ENCODE measurements at regions not wholly inside any gene's neighbourhood (a gene's known extent, or its start where the extent isn't known, plus 50 kb on each side); places are given as distances from the start of the nearest gene placed in this dataset.
A peak's percentile ranks its signal among the peaks of the same experiment; 100 is the strongest.

DNA sequence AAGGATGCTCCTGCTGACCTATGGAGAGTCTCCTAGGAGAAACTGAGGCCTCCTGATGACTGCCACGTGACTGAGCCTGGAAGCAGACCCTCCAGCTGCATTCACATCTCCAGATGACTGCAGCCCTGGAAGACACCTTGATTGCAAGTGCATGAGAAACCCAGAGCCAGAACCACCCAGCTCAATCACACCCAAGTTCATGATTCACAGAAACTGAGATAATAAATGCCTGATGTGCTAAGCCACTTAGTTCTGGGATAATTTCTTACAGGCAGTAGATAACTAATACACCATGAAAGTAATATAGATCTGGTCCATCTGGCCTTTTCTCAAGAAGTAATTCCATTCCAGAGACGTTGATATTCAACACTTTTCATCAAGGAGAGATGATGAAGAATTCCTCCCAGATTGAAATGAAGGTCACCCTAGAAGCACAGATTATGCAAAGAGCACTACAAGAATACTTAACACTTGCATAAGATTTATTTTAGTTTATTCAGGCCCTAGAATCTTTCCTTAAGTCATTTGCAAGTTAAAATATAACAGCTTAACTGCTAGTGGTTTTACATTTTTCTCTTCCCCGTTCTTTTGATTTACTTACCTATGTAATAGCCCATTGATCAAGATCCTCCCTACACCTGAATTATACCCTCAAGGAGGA lies 208.2 kb upstream of the INHBA start:
- Histone ChIP-seq H3K4me1 (ENCODE audit: control insufficient read depth in 1 of 2, insufficient read depth in 2 of 2, low read length in 2 of 2) (peaks cover 0 to 6% of the 10 kb centered on the region in 2 donors), H3K27me3 (ENCODE audit: control insufficient read depth in 1 of 2, insufficient read depth in 2 of 2, low read length in 1 of 2) (no peaks in the 10 kb centered on the region), H3K9me3 (ENCODE audit: control insufficient read depth, low read length) (no peaks in the 10 kb centered on the region), H3K4me3 (ENCODE audit: low read length in 2 of 2) (no peak overlapping the region), H3K36me3 (ENCODE audit: control insufficient read depth in 1 of 2, insufficient read depth in 2 of 2, low read length in 1 of 2) (no peaks in the 10 kb centered on the region), H3K27ac (ENCODE audit: low read depth in 1 of 2, low read length in 2 of 2) (no peak overlapping the region)
- WGBS, 2 donors = 80 to 83% methylated on average over 3 of the region's 3 CpGs
- no peak for DNase-seq
- ATAC-seq (ENCODE audit: low FRiP score) = no peak
- intact Hi-C loops (cut with DNase I) = loop anchor here (10.0 kb wide), 1 partner anchor 86 kb away; no protein-coding TSS in a partner anchor

DNA sequence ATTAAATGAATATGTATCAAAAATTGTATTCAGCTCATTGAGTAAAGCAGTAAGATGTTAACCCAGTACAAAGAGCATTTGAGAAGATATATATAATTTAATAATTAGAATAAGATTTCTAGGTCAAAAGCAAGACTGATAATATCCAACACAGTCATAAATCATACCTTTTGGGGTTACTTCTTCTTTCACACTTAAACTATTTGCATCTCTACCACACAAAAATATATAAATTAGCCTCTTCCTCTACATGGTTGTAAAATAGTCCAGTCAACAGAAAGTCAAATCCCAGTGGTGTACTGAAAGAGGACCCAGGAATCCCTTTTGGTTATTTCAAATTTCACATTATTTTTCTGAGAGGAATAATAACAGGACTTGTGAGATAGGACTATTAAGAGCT lies 204.6 kb upstream of the INHBA start:
- no peak overlapping the region for H3K4me3 ChIP-seq (ENCODE audit: low read length in 2 of 2)
- intact Hi-C loops (cut with DNase I) = no loop called here
- H3K9me3 ChIP-seq (ENCODE audit: control insufficient read depth, low read length) = no peaks in the 10 kb centered on the region
- peaks cover 0 to 4% of the 10 kb centered on the region in 2 donors for H3K4me1 ChIP-seq (ENCODE audit: control insufficient read depth in 1 of 2, insufficient read depth in 2 of 2, low read length in 2 of 2)
- H3K27ac ChIP-seq (ENCODE audit: low read depth in 1 of 2, low read length in 2 of 2) = no peak overlapping the region
- no peaks in the 10 kb centered on the region for H3K27me3 ChIP-seq (ENCODE audit: control insufficient read depth in 1 of 2, insufficient read depth in 2 of 2, low read length in 1 of 2)
- no peak for DNase-seq
- H3K36me3 ChIP-seq (ENCODE audit: control insufficient read depth in 1 of 2, insufficient read depth in 2 of 2, low read length in 1 of 2) = no peaks in the 10 kb centered on the region
- no peak for ATAC-seq (ENCODE audit: low FRiP score)

DNA sequence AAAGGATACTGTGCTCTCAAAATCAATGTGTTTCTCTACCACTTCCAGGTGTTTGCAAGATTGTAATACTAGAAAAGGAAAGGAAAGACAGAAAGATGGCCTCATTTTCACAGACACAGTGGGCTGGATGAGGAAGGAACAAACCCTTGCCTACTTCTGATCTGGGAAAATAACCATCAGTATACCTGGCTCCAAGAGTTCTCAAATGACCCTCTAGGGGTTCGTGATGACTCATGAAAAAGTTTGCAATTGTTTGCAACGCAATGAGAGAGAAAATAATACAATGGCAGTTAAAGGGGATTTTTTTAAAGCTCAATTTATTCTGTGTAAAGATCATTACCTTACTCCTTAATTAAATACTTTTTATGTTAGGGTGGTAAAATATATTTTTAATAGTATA lies 197.6 kb upstream of the INHBA start:
- intact Hi-C loops (cut with DNase I) = no loop called here
- 93 to 97% methylated on average over 2 of the region's 2 CpGs for WGBS, 2 donors
- no peaks in the 10 kb centered on the region for H3K4me1 ChIP-seq (ENCODE audit: control insufficient read depth in 1 of 2, insufficient read depth in 2 of 2, low read length in 2 of 2)
- DNase-seq = no peak
- no peak overlapping the region for H3K4me3 ChIP-seq (ENCODE audit: low read length in 2 of 2)
- no peak overlapping the region for H3K27ac ChIP-seq (ENCODE audit: low read depth in 1 of 2, low read length in 2 of 2)
- no peak for ATAC-seq (ENCODE audit: low FRiP score)
- H3K9me3 ChIP-seq (ENCODE audit: control insufficient read depth, low read length) = no peaks in the 10 kb centered on the region
- H3K36me3 ChIP-seq (ENCODE audit: control insufficient read depth in 1 of 2, insufficient read depth in 2 of 2, low read length in 1 of 2) = no peaks in the 10 kb centered on the region
- no peaks in the 10 kb centered on the region for H3K27me3 ChIP-seq (ENCODE audit: control insufficient read depth in 1 of 2, insufficient read depth in 2 of 2, low read length in 1 of 2)

DNA sequence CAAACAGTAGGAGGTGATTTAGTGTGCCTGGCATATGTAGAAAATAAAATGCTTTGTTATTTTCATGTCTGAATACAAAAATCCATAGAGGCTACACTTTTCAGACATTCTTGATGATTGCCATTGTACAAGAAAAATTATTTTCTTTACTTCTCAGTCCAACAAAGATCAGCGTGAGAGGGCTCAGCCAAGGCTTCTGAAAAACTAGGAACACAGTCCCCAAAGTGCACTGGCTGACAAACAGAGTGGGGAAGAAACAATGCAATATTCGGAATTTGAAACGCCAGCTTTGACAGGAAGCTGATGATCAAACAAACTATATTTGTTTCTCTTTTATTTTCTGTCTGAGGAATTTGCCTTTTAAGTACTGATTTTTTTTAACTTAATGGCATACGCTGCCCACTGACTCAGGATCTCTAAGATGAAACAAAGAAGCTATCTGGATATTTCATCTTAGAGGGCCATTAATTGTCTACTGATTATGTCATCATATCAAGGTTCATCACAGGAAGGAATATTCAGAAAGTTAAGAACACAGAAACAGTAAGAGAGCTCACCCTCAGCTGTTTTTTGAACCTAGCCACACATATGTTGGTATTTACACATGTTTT lies 197.0 kb upstream of the INHBA start:
- intact Hi-C loops (cut with DNase I) = no loop called here
- 35 to 46% methylated on average over 4 of the region's 4 CpGs for WGBS, 2 donors
- Histone ChIP-seq H3K4me1 (ENCODE audit: control insufficient read depth in 1 of 2, insufficient read depth in 2 of 2, low read length in 2 of 2) (no peaks in the 10 kb centered on the region), H3K27ac (ENCODE audit: low read depth in 1 of 2, low read length in 2 of 2) (no peak overlapping the region), H3K4me3 (ENCODE audit: low read length in 2 of 2) (no peak overlapping the region), H3K36me3 (ENCODE audit: control insufficient read depth in 1 of 2, insufficient read depth in 2 of 2, low read length in 1 of 2) (no peaks in the 10 kb centered on the region), H3K9me3 (ENCODE audit: control insufficient read depth, low read length) (no peaks in the 10 kb centered on the region), H3K27me3 (ENCODE audit: control insufficient read depth in 1 of 2, insufficient read depth in 2 of 2, low read length in 1 of 2) (no peaks in the 10 kb centered on the region)
- DNase-seq = no peak
- ATAC-seq (ENCODE audit: low FRiP score) = no peak

DNA sequence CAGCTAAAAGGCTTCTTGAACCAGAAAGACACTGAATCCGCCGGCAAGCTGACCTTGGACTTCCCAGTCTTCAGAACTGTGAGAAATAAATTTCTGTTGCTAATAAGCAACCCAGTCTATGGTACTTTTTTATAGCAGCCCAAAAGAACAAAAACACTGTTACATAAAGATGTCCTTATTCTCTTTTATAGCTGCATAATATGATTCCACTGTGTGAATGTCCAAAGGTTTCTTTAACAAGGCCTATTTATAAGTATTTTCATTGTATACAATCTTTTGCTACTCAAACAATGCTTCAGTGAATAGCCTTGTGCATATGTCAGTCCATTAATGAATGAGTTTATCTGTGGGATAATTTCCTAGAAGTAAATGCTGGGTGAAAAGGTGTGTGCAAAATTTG lies 190.8 kb upstream of the INHBA start:
- Histone ChIP-seq H3K4me1 (ENCODE audit: control insufficient read depth in 1 of 2, insufficient read depth in 2 of 2, low read length in 2 of 2) (no peaks in the 10 kb centered on the region), H3K27ac (ENCODE audit: low read depth in 1 of 2, low read length in 2 of 2) (no peak overlapping the region), H3K9me3 (ENCODE audit: control insufficient read depth, low read length) (no peaks in the 10 kb centered on the region), H3K4me3 (ENCODE audit: low read length in 2 of 2) (no peak overlapping the region), H3K27me3 (ENCODE audit: control insufficient read depth in 1 of 2, insufficient read depth in 2 of 2, low read length in 1 of 2) (no peaks in the 10 kb centered on the region), H3K36me3 (ENCODE audit: control insufficient read depth in 1 of 2, insufficient read depth in 2 of 2, low read length in 1 of 2) (no peaks in the 10 kb centered on the region)
- intact Hi-C loops (cut with DNase I) = no loop called here
- WGBS, 2 donors = 97 to 98% methylated on average over 2 of the region's 2 CpGs
- DNase-seq (no peak), ATAC-seq (ENCODE audit: low FRiP score) (no peak)

DNA sequence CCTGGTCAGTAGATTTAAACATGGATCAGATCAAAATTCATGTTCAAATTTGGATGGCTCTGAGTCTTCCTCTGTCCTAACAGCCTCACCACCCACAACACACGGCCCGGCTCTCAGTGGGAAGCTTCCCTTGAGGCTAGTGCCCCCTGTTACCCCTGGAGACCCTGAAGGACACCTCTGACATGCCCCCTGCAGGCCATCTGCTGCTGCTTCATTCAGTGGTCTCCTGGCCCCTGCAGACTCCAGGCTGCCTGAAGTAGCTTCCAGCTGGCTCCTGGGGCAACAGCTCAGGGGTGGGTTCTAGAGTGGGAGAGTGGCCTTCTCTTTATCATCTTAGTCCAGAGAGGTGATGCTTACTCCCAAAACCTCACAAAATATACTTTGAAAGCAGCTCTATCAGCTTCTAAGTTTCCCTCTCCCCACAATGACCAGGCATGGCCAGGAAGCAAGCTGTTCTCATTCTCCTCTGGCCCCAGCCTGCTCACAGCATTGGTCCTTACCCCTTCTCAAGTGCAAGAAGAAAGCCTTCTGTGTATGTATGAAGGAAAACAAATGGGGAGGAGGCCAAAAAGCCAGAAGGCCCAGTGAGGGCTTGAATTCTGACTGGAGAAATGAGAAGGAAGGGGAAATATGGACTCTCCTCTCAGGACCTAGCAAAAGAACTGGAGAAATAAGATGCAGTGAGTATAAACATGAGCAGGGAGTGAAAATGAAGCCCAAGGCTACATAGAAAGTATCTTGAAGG lies 189.6 kb upstream of the INHBA start:
- no peaks in the 10 kb centered on the region for H3K9me3 ChIP-seq (ENCODE audit: control insufficient read depth, low read length)
- no peak for ATAC-seq (ENCODE audit: low FRiP score)
- WGBS, 2 donors = 70 to 93% methylated on average over 2 of the region's 2 CpGs
- no peaks in the 10 kb centered on the region for H3K27me3 ChIP-seq (ENCODE audit: control insufficient read depth in 1 of 2, insufficient read depth in 2 of 2, low read length in 1 of 2)
- no peak for DNase-seq
- no peaks in the 10 kb centered on the region for H3K36me3 ChIP-seq (ENCODE audit: control insufficient read depth in 1 of 2, insufficient read depth in 2 of 2, low read length in 1 of 2)
- H3K4me3 ChIP-seq (ENCODE audit: low read length in 2 of 2) = no peak overlapping the region
- intact Hi-C loops (cut with DNase I) = no loop called here
- no peak overlapping the region for H3K27ac ChIP-seq (ENCODE audit: low read depth in 1 of 2, low read length in 2 of 2)
- no peaks in the 10 kb centered on the region for H3K4me1 ChIP-seq (ENCODE audit: control insufficient read depth in 1 of 2, insufficient read depth in 2 of 2, low read length in 2 of 2)

DNA sequence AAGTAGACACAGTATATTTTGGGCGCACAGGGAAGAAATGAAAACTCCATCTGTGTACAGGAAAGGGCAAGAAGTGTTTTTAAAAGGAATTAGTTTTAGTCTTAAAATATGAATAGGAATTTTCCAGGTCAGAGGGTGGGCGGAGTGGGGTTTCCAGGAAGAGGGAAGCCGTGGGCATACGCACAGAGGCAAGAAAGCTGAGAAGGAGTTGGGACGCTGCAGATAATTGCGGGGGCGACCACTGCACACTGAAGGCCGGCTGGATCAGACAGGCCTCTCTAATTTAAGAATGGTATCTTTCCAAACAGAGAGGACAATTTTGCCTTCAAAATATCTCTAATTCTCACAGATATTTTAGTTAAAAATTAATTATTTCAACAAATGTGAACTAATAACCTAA lies 189.1 kb upstream of the INHBA start:
- DNase-seq (peak in 1 of 2 donors; percentile 34), ATAC-seq (ENCODE audit: low FRiP score) (no peak)
- H3K27me3 ChIP-seq (ENCODE audit: control insufficient read depth in 1 of 2, insufficient read depth in 2 of 2, low read length in 1 of 2) = no peaks in the 10 kb centered on the region
- H3K9me3 ChIP-seq (ENCODE audit: control insufficient read depth, low read length) = no peaks in the 10 kb centered on the region
- WGBS, 2 donors = 85 to 87% methylated on average over 8 of the region's 8 CpGs
- H3K4me3 ChIP-seq (ENCODE audit: low read length in 2 of 2) = no peak overlapping the region
- no peak overlapping the region for H3K27ac ChIP-seq (ENCODE audit: low read depth in 1 of 2, low read length in 2 of 2)
- peaks cover 0 to 4% of the 10 kb centered on the region in 2 donors for H3K4me1 ChIP-seq (ENCODE audit: control insufficient read depth in 1 of 2, insufficient read depth in 2 of 2, low read length in 2 of 2)
- intact Hi-C loops (cut with DNase I) = no loop called here
- no peaks in the 10 kb centered on the region for H3K36me3 ChIP-seq (ENCODE audit: control insufficient read depth in 1 of 2, insufficient read depth in 2 of 2, low read length in 1 of 2)

DNA sequence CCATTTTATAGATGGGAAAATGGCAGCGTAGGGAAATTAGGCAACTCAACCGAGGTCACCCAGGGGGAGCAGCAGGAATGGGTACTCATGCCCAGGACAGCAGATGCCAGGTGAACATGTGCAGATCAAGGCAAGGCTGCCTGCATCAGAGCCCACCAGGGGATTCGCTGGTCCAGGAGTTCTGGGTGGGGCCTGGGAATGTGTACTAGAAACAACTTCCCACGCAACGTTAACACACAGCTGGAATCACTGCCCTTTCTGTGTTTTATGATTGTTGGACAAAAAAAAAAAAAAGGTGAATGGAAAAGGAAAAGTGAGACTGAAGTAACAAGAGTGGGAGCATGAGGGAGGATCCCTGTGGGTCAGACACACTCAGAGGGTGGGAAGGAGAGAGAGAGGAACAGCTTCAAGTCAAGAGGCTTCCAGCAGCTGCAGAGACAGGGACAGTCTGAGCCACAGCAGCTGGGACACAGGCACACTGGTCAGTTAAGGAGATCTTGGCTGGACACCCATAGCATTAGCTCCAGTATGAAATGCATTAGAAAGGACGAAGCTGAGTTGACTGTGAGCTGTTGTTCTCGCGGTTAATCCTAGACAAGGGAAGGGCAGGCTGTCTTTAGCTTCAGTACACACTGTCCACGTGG lies 187.9 kb upstream of the INHBA start:
- Histone ChIP-seq H3K4me3 (ENCODE audit: low read length in 2 of 2) (no peak overlapping the region), H3K27me3 (ENCODE audit: control insufficient read depth in 1 of 2, insufficient read depth in 2 of 2, low read length in 1 of 2) (no peaks in the 10 kb centered on the region), H3K9me3 (ENCODE audit: control insufficient read depth, low read length) (no peaks in the 10 kb centered on the region), H3K36me3 (ENCODE audit: control insufficient read depth in 1 of 2, insufficient read depth in 2 of 2, low read length in 1 of 2) (no peaks in the 10 kb centered on the region), H3K4me1 (ENCODE audit: control insufficient read depth in 1 of 2, insufficient read depth in 2 of 2, low read length in 2 of 2) (peaks cover 2 to 9% of the 10 kb centered on the region in 2 donors), H3K27ac (ENCODE audit: low read depth in 1 of 2, low read length in 2 of 2) (no peak overlapping the region)
- intact Hi-C loops (cut with DNase I) = no loop called here
- 88 to 93% methylated on average over 9 of the region's 9 CpGs for WGBS, 2 donors
- no peak for DNase-seq
- ATAC-seq (ENCODE audit: low FRiP score) = peak; percentile 20

All from aorta (tissue), 5 donors.